CD1c-positive myeloid dendritic cell (primary cell): ENCODE measurements at regions not wholly inside any gene's neighbourhood (a gene's known extent, or its start where the extent isn't known, plus 50 kb on each side); places are given as distances from the start of the nearest gene placed in this dataset.

Source experiments
- DNase-seq: peaks from one replicate; pipeline ENCODE4 v3.0.0-alpha.2; 2016; ENCODE audit errors: extremely low spot score

GRCh38 chr13:67367399-67367798 lies 137.3 kb upstream of the PCDH9 start:
- no peak for DNase-seq

- DNase-seq = no peak
Observed at GRCh38 chr13:67366533-67366932, 136.4 kb upstream of the PCDH9 start.

- DNase-seq = no peak
Observed at GRCh38 chr13:67355812-67356476, 125.8 kb upstream of the PCDH9 start.

GRCh38 chr13:67353941-67354340 lies 123.8 kb upstream of the PCDH9 start:
- DNase-seq = no peak

- DNase-seq = no peak
Observed at GRCh38 chr13:67353031-67353430, 122.9 kb upstream of the PCDH9 start.

GRCh38 chr13:67351909-67352308 lies 121.8 kb upstream of the PCDH9 start:
- no peak for DNase-seq

- no peak for DNase-seq
Observed at GRCh38 chr13:67351114-67351513, 121.0 kb upstream of the PCDH9 start.

- no peak for DNase-seq
Observed at GRCh38 chr13:67343777-67344176, 113.6 kb upstream of the PCDH9 start.

- no peak for DNase-seq
Observed at GRCh38 chr13:67341406-67341805, 111.3 kb upstream of the PCDH9 start.

- DNase-seq = no peak
Observed at GRCh38 chr13:67330149-67330548, 100.0 kb upstream of the PCDH9 start.

- no peak for DNase-seq
Observed at GRCh38 chr13:67328895-67329294, 98.8 kb upstream of the PCDH9 start.

- DNase-seq = no peak
Observed at GRCh38 chr13:67318860-67319259, 88.7 kb upstream of the PCDH9 start.

- DNase-seq = no peak
Observed at GRCh38 chr13:67318398-67318797, 88.3 kb upstream of the PCDH9 start.

GRCh38 chr13:67314405-67314804 lies 84.3 kb upstream of the PCDH9 start:
- no peak for DNase-seq

- no peak for DNase-seq
Observed at GRCh38 chr13:67308004-67308772, 78.1 kb upstream of the PCDH9 start.

- DNase-seq = no peak
Observed at GRCh38 chr13:67306742-67307141, 76.6 kb upstream of the PCDH9 start.

GRCh38 chr13:67303661-67304333 lies 73.7 kb upstream of the PCDH9 start:
- DNase-seq = no peak

- no peak for DNase-seq
Observed at GRCh38 chr13:67299751-67300150, 69.6 kb upstream of the PCDH9 start.

GRCh38 chr13:67299072-67299635 lies 69.0 kb upstream of the PCDH9 start:
- no peak for DNase-seq

- DNase-seq = no peak
Observed at GRCh38 chr13:67298297-67298696, 68.2 kb upstream of the PCDH9 start.

GRCh38 chr13:67296511-67296910 lies 66.4 kb upstream of the PCDH9 start:
- DNase-seq = no peak

GRCh38 chr13:67292886-67293285 lies 62.8 kb upstream of the PCDH9 start:
- DNase-seq = no peak

GRCh38 chr13:67285611-67286010 lies 55.5 kb upstream of the PCDH9 start:
- DNase-seq = no peak
